ENCODE measurements at regions not wholly inside any gene's neighbourhood (a gene's known extent, or its start where the extent isn't known, plus 50 kb on each side); places are given as distances from the start of the nearest gene placed in this dataset.

DNA sequence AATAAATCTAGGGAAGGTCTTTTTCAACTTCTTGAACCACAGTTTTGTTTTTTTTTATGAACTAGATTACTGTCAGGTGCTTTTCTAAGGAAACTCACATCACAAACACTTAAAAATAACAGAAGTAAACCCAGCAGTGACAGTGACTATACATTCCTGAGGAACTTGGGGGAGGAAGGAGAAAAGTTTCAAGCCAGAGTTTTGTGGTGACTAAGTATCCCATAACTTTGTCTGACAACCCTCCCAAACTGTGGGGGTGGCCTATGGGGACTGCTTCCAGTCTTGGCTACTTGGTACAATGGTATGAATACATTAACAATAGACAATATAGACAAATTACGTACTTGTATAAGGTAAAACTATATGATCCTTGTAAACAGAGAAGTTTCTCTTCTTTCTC, 202.5 kb upstream of the MAN1A1 start:
- TF ChIP-seq, protein P1, sequence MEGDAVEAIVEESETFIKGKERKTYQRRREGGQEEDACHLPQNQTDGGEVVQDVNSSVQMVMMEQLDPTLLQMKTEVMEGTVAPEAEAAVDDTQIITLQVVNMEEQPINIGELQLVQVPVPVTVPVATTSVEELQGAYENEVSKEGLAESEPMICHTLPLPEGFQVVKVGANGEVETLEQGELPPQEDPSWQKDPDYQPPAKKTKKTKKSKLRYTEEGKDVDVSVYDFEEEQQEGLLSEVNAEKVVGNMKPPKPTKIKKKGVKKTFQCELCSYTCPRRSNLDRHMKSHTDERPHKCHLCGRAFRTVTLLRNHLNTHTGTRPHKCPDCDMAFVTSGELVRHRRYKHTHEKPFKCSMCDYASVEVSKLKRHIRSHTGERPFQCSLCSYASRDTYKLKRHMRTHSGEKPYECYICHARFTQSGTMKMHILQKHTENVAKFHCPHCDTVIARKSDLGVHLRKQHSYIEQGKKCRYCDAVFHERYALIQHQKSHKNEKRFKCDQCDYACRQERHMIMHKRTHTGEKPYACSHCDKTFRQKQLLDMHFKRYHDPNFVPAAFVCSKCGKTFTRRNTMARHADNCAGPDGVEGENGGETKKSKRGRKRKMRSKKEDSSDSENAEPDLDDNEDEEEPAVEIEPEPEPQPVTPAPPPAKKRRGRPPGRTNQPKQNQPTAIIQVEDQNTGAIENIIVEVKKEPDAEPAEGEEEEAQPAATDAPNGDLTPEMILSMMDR (conservative IDR thresholded peaks at IDR 0.05; ENCODE audit: low read depth, low read length) = no peak
- no peak for TF ChIP-seq EZH2 (IDR thresholded peaks at IDR 0.05; ENCODE audit: borderline replicate concordance, low read depth, low read length, poor library complexity, severe bottlenecking)
